ENCODE measurements at regions not wholly inside any gene's neighbourhood (a gene's known extent, or its start where the extent isn't known, plus 50 kb on each side); places are given as distances from the start of the nearest gene placed in this dataset.
"Not testable (repeated sequence)": the region's sequence is repeated elsewhere in the genome, so short reads cannot be mapped to it uniquely, and the experiment has no call there.

DNA sequence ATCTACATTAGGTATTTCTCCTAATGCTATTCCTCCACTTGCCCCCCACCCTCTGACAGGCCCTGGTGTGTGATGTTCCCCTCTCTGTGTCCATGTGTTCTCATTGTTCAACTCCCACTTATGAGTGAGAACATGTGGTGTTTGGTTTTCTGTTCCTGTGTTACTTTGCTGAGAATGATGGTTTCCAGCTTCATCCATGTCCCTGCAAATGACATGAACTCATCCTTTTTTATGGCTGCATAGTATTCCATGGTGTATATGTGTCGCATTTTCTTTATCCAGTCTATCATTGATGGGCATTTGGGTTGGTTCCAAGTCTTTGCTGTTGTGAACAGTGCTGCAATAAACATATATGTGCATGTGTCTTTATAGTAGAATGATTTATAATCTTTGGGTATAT is 50.6 kb upstream of the GRHL3 start:
- H3K4me2 ChIP-seq (ENCODE audit: insufficient read depth, low read length); H3K27ac ChIP-seq (ENCODE audit: low read depth, low read length); H3K9me3 ChIP-seq (ENCODE audit: low read depth, low read length); H3K4me3 ChIP-seq (ENCODE audit: insufficient read depth, low read length); H3K27me3 ChIP-seq (ENCODE audit: insufficient read depth, low read length); H3K36me3 ChIP-seq (ENCODE audit: insufficient read depth, low read length); H2AFZ ChIP-seq (ENCODE audit: low read length); H3K79me2 ChIP-seq (ENCODE audit: insufficient read depth, low read length); DNase-seq (ENCODE audit: insufficient read length, low spot score, missing footprints); H4K20me1 ChIP-seq (ENCODE audit: insufficient read depth, low read length): not testable (repeated sequence)
- peaks cover 12% of the 10 kb centered on the region for H3K4me1 ChIP-seq (ENCODE audit: insufficient read depth, low read length)

DNA sequence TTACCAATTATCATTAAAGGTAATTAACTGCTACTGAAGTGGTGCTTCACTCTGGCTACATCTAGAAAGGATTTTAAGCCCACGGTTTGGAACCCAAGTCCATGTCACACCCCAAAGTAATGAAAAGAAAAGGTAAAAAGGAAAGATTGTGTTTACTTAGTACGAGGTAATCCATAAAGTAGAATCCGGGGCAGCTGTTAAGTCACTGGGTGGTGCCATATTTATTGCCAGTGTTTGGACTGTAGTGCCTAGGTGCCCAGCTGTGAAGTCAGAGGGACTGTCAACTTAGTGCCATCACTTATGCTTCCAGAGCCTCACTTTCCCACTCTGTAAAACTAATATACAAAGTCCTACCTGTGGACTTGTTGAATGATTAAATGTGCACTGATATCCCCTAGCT is 52.2 kb upstream of the GRHL3 start:
- Histone ChIP-seq H3K9me3 (ENCODE audit: low read depth, low read length) (no peaks in the 10 kb centered on the region), H3K4me1 (ENCODE audit: insufficient read depth, low read length) (peaks cover 12% of the 10 kb centered on the region), H2AFZ (ENCODE audit: low read length) (no peak overlapping the region), H3K79me2 (ENCODE audit: insufficient read depth, low read length) (no peaks in the 10 kb centered on the region), H3K27me3 (ENCODE audit: insufficient read depth, low read length) (no peaks in the 10 kb centered on the region), H3K4me3 (ENCODE audit: insufficient read depth, low read length) (no peak overlapping the region), H4K20me1 (ENCODE audit: insufficient read depth, low read length) (no peaks in the 10 kb centered on the region), H3K4me2 (ENCODE audit: insufficient read depth, low read length) (peak overlapping the region; percentile 8), H3K36me3 (ENCODE audit: insufficient read depth, low read length) (no peaks in the 10 kb centered on the region), H3K27ac (ENCODE audit: low read depth, low read length) (no peak overlapping the region)
- DNase-seq (ENCODE audit: insufficient read length, low spot score, missing footprints): no peak
- TF ChIP-seq, protein P1, sequence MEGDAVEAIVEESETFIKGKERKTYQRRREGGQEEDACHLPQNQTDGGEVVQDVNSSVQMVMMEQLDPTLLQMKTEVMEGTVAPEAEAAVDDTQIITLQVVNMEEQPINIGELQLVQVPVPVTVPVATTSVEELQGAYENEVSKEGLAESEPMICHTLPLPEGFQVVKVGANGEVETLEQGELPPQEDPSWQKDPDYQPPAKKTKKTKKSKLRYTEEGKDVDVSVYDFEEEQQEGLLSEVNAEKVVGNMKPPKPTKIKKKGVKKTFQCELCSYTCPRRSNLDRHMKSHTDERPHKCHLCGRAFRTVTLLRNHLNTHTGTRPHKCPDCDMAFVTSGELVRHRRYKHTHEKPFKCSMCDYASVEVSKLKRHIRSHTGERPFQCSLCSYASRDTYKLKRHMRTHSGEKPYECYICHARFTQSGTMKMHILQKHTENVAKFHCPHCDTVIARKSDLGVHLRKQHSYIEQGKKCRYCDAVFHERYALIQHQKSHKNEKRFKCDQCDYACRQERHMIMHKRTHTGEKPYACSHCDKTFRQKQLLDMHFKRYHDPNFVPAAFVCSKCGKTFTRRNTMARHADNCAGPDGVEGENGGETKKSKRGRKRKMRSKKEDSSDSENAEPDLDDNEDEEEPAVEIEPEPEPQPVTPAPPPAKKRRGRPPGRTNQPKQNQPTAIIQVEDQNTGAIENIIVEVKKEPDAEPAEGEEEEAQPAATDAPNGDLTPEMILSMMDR (IDR thresholded peaks at IDR 0.05; ENCODE audit: extremely low read depth, low read depth, low read length): no peak

DNA sequence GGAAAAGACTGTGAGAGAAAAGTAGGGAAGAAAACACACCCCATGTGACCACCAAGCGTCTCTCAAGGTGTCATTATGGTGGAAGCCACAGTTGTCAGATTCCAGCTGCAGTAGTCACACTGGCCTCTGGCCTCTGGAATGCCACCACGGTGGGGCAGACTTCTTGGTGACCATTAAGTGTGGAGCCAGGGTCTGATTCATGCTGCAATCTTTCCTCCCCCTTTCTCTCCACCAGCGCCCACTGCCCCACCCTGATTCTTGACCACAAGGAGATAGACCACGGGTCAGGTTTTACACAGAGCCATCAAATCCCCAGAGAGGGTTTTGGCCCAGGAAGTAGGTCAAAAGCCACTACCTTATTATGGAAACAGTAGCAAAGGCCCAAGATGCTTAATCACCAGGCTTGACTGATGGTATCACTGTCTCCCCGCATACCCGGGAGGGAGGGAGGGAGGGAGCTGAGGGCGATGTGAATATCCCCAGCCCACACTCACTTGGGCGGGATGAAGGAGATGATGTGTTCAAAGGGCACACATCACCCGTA is 52.7 kb upstream of the GRHL3 start:
- H3K4me3 ChIP-seq (ENCODE audit: insufficient read depth, low read length): no peak overlapping the region
- H3K27me3 ChIP-seq (ENCODE audit: insufficient read depth, low read length): no peaks in the 10 kb centered on the region
- H3K4me2 ChIP-seq (ENCODE audit: insufficient read depth, low read length): peak overlapping the region; percentile 8
- peak; percentile 82 for DNase-seq (ENCODE audit: insufficient read length, low spot score, missing footprints)
- no peaks in the 10 kb centered on the region for H3K79me2 ChIP-seq (ENCODE audit: insufficient read depth, low read length)
- no peaks in the 10 kb centered on the region for H4K20me1 ChIP-seq (ENCODE audit: insufficient read depth, low read length)
- peaks cover 12% of the 10 kb centered on the region for H3K4me1 ChIP-seq (ENCODE audit: insufficient read depth, low read length)
- H3K27ac ChIP-seq (ENCODE audit: low read depth, low read length): no peak overlapping the region
- TF ChIP-seq, protein P1 (IDR thresholded peaks at IDR 0.05; ENCODE audit: extremely low read depth, low read depth, low read length): peak; percentile 36
- H3K36me3 ChIP-seq (ENCODE audit: insufficient read depth, low read length): no peaks in the 10 kb centered on the region
- H3K9me3 ChIP-seq (ENCODE audit: low read depth, low read length): no peaks in the 10 kb centered on the region
- no peak overlapping the region for H2AFZ ChIP-seq (ENCODE audit: low read length)

DNA sequence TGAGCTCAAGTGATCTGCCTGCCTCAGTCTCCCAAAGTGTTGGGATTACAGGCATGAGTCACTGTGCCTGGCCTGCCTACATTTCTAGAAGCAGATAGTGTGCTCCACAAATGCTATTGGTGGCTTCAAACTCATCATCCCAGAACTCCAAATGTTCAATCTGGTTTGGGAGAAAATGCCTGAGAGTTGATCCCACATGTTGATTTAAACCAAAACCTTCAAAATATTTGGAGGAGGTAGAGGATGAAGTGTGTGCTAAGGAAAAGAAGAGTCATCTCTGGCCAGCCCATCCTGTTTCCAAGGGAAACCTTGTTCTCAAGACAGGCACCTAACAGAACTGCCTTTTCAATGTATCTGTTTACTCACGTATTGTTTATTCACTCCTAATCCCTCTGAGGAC is 55.4 kb upstream of the GRHL3 start:
- H4K20me1 ChIP-seq (ENCODE audit: insufficient read depth, low read length): no peaks in the 10 kb centered on the region
- no peak for DNase-seq (ENCODE audit: insufficient read length, low spot score, missing footprints)
- TF ChIP-seq, protein P1 (IDR thresholded peaks at IDR 0.05; ENCODE audit: extremely low read depth, low read depth, low read length): no peak
- H2AFZ ChIP-seq (ENCODE audit: low read length): no peak overlapping the region
- no peaks in the 10 kb centered on the region for H3K79me2 ChIP-seq (ENCODE audit: insufficient read depth, low read length)
- no peak overlapping the region for H3K4me3 ChIP-seq (ENCODE audit: insufficient read depth, low read length)
- no peak overlapping the region for H3K4me2 ChIP-seq (ENCODE audit: insufficient read depth, low read length)
- H3K27ac ChIP-seq (ENCODE audit: low read depth, low read length): no peak overlapping the region
- peaks cover 12% of the 10 kb centered on the region for H3K4me1 ChIP-seq (ENCODE audit: insufficient read depth, low read length)
- H3K9me3 ChIP-seq (ENCODE audit: low read depth, low read length): no peaks in the 10 kb centered on the region
- no peaks in the 10 kb centered on the region for H3K36me3 ChIP-seq (ENCODE audit: insufficient read depth, low read length)
- no peaks in the 10 kb centered on the region for H3K27me3 ChIP-seq (ENCODE audit: insufficient read depth, low read length)

All from osteoblast (primary cell).